GM12878 (cell line): ENCODE measurements at regions not wholly inside any gene's neighbourhood (a gene's known extent, or its start where the extent isn't known, plus 50 kb on each side); places are given as distances from the start of the nearest gene placed in this dataset.

Experiments
- CHD2 ChIP-seq: IDR thresholded peaks from 2 replicates; pipeline ENCODE4 v1.6.1; 2011; ENCODE audit warnings: low read depth, low read length, improper control_type of control experiment, borderline replicate concordance
- CTCF ChIP-seq, 3 experiments: IDR thresholded peaks in 2 of 3; conservative IDR thresholded peaks in 1 of 3; 2 replicates each; pipeline ENCODE4 v1.5.1; 2011; ENCODE audit warnings: low read depth in 3 of 3, low read length in 3 of 3, mild to moderate bottlenecking in 3 of 3, control low read depth in 2 of 3, moderate library complexity in 2 of 3, inconsistent platforms in 1 of 3, mixed read lengths in 1 of 3; ENCODE audit not compliant: control insufficient read depth in 2 of 3, insufficient read depth in 1 of 3; ENCODE audit errors: extremely low read depth in 1 of 3
- FOXM1 ChIP-seq: IDR thresholded peaks from 2 replicates; pipeline ENCODE4 v1.6.1; 2012; ENCODE audit warnings: low read depth, mild to moderate bottlenecking, inconsistent platforms, low read length, moderate library complexity
- HCFC1 ChIP-seq: fragments of 150-350 bp; IDR thresholded peaks from 2 replicates; pipeline ENCODE4 v1.6.1; 2014; ENCODE audit warnings: low read length
- IRF3 ChIP-seq: fragments of 450-650 bp; IDR thresholded peaks from 2 replicates; pipeline ENCODE4 v1.6.1; 2014; ENCODE audit warnings: mild to moderate bottlenecking
- POLR2A ChIP-seq: IDR thresholded peaks from 2 replicates; pipeline ENCODE4 v1.6.1; 2011; ENCODE audit warnings: low read depth, mild to moderate bottlenecking, low read length
- POLR2AphosphoS5 ChIP-seq: IDR thresholded peaks from 2 replicates; pipeline ENCODE4 v1.6.1; 2011; ENCODE audit warnings: mild to moderate bottlenecking, low read length, inconsistent platforms
- RBBP5 ChIP-seq: fragments of 200-600 bp; sonication (generic); conservative IDR thresholded peaks from 2 replicates; pipeline ENCODE4 v1.6.1; 2016
- REST ChIP-seq: IDR thresholded peaks from 2 replicates; pipeline ENCODE4 v1.6.1; 2012; ENCODE audit warnings: mild to moderate bottlenecking, low read depth, low read length

- TF ChIP-seq FOXM1 = no peak
- no peak for TF ChIP-seq POLR2AphosphoS5
- no peak for TF ChIP-seq CTCF (IDR thresholded peaks at IDR 0.05 in 2 of 3, conservative IDR thresholded peaks at IDR 0.05 in 1 of 3; ENCODE audit: control insufficient read depth in 2 of 3, extremely low read depth in 1 of 3, insufficient read depth in 1 of 3, low read depth in 3 of 3, low read length in 3 of 3)
- TF ChIP-seq REST = no peak
- no peak for TF ChIP-seq IRF3
- no peak for TF ChIP-seq CHD2
- no peak for TF ChIP-seq RBBP5
- no peak for TF ChIP-seq HCFC1
- TF ChIP-seq POLR2A = no peak
Observed at GRCh38 chr15:37616215-37616614, 318.2 kb upstream of the TMCO5A start.
